ENCODE measurements at regions not wholly inside any gene's neighbourhood (a gene's known extent, or its start where the extent isn't known, plus 50 kb on each side); places are given as distances from the start of the nearest gene placed in this dataset.

DNA sequence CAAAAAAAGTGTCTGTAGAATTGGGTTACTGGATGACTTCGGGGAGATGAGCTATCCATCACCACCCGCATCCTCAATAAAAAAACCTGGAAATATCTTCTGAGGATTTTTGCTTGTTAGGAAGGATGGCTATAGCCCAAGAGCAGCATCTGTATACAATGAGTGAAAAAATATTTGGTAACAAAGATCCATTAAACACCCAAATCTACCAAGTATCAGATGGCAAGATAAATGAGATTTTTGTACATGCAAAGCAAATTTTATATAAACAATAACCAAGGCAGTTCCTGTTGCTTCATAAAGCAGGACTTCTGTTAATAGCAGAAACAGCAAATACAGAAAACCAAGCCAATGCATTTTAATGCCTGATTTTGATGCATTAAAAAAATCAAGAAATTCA lies 166.6 kb downstream of the SLC28A3 start:
- TF ChIP-seq, protein P1, sequence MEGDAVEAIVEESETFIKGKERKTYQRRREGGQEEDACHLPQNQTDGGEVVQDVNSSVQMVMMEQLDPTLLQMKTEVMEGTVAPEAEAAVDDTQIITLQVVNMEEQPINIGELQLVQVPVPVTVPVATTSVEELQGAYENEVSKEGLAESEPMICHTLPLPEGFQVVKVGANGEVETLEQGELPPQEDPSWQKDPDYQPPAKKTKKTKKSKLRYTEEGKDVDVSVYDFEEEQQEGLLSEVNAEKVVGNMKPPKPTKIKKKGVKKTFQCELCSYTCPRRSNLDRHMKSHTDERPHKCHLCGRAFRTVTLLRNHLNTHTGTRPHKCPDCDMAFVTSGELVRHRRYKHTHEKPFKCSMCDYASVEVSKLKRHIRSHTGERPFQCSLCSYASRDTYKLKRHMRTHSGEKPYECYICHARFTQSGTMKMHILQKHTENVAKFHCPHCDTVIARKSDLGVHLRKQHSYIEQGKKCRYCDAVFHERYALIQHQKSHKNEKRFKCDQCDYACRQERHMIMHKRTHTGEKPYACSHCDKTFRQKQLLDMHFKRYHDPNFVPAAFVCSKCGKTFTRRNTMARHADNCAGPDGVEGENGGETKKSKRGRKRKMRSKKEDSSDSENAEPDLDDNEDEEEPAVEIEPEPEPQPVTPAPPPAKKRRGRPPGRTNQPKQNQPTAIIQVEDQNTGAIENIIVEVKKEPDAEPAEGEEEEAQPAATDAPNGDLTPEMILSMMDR (IDR thresholded peaks at IDR 0.05), result no peak
- TF ChIP-seq POLR2A (IDR thresholded peaks at IDR 0.05), result no peak
